ENCODE measurements at regions not wholly inside any gene's neighbourhood (a gene's known extent, or its start where the extent isn't known, plus 50 kb on each side); places are given as distances from the start of the nearest gene placed in this dataset.

DNA sequence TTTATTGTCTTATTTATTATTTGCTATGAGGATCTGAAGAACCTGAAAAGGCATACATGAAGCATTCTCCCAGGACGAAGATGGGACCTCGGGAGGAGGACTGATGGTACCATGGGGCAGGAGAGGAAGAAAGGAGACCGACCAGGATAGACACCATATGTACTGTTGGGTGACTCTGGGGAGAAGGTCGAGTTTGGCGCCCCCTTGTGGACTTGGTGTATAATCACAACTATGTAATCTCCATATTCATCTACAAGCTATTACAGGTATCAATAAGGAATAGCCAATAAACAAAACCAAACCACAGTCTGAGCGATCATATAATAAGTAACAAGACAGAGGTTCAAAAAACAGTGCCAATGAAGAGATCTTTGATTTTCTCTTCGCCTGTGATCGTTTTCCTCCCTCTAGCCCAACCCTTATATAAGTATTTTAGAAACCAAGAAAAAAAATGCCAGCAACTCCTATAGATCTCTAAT is 139.1 kb downstream of the SPTSSA start:
- TF ChIP-seq, protein P1, sequence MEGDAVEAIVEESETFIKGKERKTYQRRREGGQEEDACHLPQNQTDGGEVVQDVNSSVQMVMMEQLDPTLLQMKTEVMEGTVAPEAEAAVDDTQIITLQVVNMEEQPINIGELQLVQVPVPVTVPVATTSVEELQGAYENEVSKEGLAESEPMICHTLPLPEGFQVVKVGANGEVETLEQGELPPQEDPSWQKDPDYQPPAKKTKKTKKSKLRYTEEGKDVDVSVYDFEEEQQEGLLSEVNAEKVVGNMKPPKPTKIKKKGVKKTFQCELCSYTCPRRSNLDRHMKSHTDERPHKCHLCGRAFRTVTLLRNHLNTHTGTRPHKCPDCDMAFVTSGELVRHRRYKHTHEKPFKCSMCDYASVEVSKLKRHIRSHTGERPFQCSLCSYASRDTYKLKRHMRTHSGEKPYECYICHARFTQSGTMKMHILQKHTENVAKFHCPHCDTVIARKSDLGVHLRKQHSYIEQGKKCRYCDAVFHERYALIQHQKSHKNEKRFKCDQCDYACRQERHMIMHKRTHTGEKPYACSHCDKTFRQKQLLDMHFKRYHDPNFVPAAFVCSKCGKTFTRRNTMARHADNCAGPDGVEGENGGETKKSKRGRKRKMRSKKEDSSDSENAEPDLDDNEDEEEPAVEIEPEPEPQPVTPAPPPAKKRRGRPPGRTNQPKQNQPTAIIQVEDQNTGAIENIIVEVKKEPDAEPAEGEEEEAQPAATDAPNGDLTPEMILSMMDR (IDR thresholded peaks at IDR 0.05; ENCODE audit: unreplicated experiment) = peak; percentile 96
- no peak overlapping the region for H3K27ac Mint-ChIP-seq (ENCODE audit: unreplicated experiment)
- H3K4me1 Mint-ChIP-seq (ENCODE audit: unreplicated experiment) = peaks cover 4% of the 10 kb centered on the region
- peaks cover 1% of the 10 kb centered on the region for H3K27me3 Mint-ChIP-seq (ENCODE audit: unreplicated experiment)
- H3K9me3 Mint-ChIP-seq (ENCODE audit: unreplicated experiment) = no peaks in the 10 kb centered on the region
- H3K36me3 Mint-ChIP-seq (ENCODE audit: low read depth, unreplicated experiment) = no peaks in the 10 kb centered on the region
- DNase-seq (ENCODE audit: low spot score) = peak; percentile 72
- no peak overlapping the region for H3K4me3 Mint-ChIP-seq (ENCODE audit: unreplicated experiment)

DNA sequence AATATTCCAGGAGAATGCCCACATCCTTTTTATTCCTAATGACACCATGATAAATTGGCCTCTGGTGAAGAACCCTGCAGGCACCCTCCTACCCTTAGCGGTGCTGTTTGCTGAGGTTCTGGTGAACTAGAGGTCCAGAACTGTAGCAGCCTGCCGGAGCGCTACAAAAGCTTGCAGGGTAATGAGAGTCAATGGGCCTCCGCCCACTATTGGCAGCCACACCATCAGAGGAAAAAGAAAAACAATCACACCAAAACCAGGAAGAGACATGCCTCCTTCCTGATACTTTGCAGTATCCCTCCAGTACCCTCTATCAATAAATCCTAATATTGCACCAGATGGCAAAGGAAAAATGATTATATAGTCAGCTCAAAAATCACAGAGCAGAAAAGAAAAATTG is 142.9 kb downstream of the SPTSSA start:
- TF ChIP-seq, protein P1 (IDR thresholded peaks at IDR 0.05; ENCODE audit: unreplicated experiment) = no peak

DNA sequence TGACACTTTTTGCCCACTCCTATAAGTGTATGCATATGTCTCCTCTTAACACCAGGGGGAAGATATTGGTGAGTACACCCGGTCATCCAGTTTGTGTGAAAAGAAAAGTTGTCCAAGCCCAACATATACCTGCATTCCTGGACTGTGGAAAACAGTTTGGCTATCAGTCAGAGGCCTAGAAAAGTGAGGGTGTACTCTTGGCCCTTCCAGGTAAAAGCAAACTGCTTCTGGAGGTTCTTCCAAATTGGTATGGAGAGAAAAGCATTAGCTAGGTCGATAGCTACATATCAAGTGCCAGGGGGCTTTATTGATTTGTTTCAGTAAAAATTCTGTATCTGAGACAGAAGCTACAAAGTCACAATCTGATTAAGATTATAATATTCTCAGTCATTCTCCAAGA is 144.0 kb downstream of the SPTSSA start:
- H3K4me1 Mint-ChIP-seq (ENCODE audit: unreplicated experiment) = peaks cover 6% of the 10 kb centered on the region
- no peaks in the 10 kb centered on the region for H3K9me3 Mint-ChIP-seq (ENCODE audit: unreplicated experiment)
- H3K4me3 Mint-ChIP-seq (ENCODE audit: unreplicated experiment) = no peak overlapping the region
- no peak overlapping the region for H3K27ac Mint-ChIP-seq (ENCODE audit: unreplicated experiment)
- no peaks in the 10 kb centered on the region for H3K36me3 Mint-ChIP-seq (ENCODE audit: low read depth, unreplicated experiment)
- DNase-seq (ENCODE audit: low spot score) = no peak
- TF ChIP-seq, protein P1 (IDR thresholded peaks at IDR 0.05; ENCODE audit: unreplicated experiment) = no peak
- H3K27me3 Mint-ChIP-seq (ENCODE audit: unreplicated experiment) = peaks cover 1% of the 10 kb centered on the region

More for the DNA sequence above, 142.9 kb downstream of the SPTSSA start:
- Mint-ChIP-seq H3K4me3 (ENCODE audit: unreplicated experiment) (no peak overlapping the region), H3K36me3 (ENCODE audit: low read depth, unreplicated experiment) (no peaks in the 10 kb centered on the region), H3K4me1 (ENCODE audit: unreplicated experiment) (peaks cover 4% of the 10 kb centered on the region), H3K27ac (ENCODE audit: unreplicated experiment) (no peak overlapping the region), H3K9me3 (ENCODE audit: unreplicated experiment) (no peaks in the 10 kb centered on the region), H3K27me3 (ENCODE audit: unreplicated experiment) (peaks cover 1% of the 10 kb centered on the region)
- DNase-seq (ENCODE audit: low spot score) = no peak

DNA sequence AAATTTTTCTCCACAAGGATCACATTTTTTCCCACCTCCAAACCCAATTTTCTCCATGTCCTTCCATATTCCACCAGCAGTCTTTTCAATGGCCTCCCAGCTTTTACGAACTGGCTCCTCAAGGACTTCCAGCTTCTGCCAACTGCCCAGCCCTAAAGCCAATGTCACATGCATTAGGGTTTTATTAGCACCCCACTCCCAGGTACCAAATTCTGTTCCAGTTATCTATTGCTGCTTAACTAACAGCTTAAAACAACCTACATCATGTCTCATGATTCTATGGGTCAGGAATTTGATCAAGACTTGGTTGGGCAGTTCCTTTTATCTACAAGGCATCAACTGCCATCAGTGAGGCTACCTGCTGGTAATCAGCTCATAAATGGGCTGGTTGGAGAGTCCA is 151.3 kb downstream of the SPTSSA start:
- Mint-ChIP-seq H3K27ac (ENCODE audit: unreplicated experiment) (no peak overlapping the region), H3K4me1 (ENCODE audit: unreplicated experiment) (peaks cover 37% of the 10 kb centered on the region), H3K4me3 (ENCODE audit: unreplicated experiment) (no peak overlapping the region), H3K27me3 (ENCODE audit: unreplicated experiment) (peaks cover 1% of the 10 kb centered on the region), H3K9me3 (ENCODE audit: unreplicated experiment) (no peaks in the 10 kb centered on the region), H3K36me3 (ENCODE audit: low read depth, unreplicated experiment) (no peaks in the 10 kb centered on the region)
- TF ChIP-seq, protein P1 (IDR thresholded peaks at IDR 0.05; ENCODE audit: unreplicated experiment) = no peak
- no peak for DNase-seq (ENCODE audit: low spot score)

DNA sequence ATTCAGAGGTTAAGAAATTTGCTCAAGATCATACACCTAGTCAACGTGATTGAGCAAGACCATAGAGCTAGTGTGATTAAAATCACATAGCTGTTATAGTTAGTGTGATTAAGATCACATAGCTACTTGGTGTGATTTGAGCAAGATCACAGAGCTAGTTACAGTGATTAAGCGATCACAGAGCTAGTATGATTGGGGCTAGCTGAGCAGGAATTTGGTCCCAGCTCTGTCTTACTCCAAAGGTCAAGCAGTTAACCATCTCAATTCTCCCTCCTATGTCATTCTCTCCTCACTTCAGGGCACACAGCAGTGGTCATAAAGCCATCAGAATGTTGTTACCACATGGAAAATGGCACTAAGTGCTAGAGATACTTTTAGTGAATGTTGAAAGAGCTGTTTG is 158.2 kb downstream of the SPTSSA start:
- no peak overlapping the region for H3K4me3 Mint-ChIP-seq (ENCODE audit: unreplicated experiment)
- H3K27me3 Mint-ChIP-seq (ENCODE audit: unreplicated experiment) = peaks cover 1% of the 10 kb centered on the region
- DNase-seq (ENCODE audit: low spot score) = no peak
- no peak overlapping the region for H3K27ac Mint-ChIP-seq (ENCODE audit: unreplicated experiment)
- H3K36me3 Mint-ChIP-seq (ENCODE audit: low read depth, unreplicated experiment) = no peaks in the 10 kb centered on the region
- no peaks in the 10 kb centered on the region for H3K9me3 Mint-ChIP-seq (ENCODE audit: unreplicated experiment)
- H3K4me1 Mint-ChIP-seq (ENCODE audit: unreplicated experiment) = peaks cover 10% of the 10 kb centered on the region
- TF ChIP-seq, protein P1 (IDR thresholded peaks at IDR 0.05; ENCODE audit: unreplicated experiment) = no peak
